GM04503 (cell line): ENCODE measurements at regions not wholly inside any gene's neighbourhood (a gene's known extent, or its start where the extent isn't known, plus 50 kb on each side); places are given as distances from the start of the nearest gene placed in this dataset.
"Not testable (repeated sequence)": the region's sequence is repeated elsewhere in the genome, so short reads cannot be mapped to it uniquely, and the experiment has no call there.

ENCODE experiments used
- DNase-seq: peaks from one replicate; pipeline ENCODE4 v3.0.0-alpha.2; 2012; ENCODE audit warnings: low read depth

DNA sequence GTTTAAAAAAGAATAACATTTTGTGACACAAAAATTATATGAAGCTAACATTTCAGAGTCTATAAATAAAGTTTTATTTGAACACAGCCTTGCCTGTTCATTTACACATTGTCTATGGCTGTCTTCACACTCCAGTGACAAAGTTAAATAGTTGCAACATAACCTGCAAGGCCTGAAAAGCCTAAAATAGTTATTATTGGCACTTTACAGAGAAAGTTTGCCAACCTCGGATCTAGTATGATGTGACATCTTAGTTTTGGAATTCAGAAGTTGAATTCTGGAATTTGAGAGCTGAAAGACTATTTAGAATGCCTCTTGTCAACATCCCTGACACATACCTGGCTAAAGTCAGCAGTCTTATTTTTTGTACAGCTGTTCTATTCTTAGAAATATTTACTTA, 68.3 kb downstream of the DYRK2 start:
- peak; percentile 74 for DNase-seq

DNA sequence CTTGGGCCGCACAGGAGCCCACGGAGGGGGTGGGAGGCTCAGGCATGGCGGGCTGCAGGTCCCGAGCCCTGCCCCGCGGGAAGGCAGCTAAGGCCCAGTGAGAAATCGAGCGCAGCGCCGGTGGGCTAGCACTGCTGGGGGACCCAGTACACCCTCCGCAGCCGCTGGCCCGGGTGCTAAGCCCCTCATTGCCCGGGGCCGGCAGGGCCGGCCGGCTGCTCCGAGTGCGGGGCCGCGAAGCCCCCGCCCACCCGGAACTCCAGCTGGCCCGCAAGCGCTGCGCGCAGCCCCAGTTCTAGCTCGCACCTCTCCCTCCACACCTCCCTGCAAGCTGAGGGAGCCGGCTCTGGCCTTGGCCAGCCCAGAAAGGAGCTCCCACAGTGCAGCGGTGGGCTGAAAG, 70.8 kb downstream of the DYRK2 start:
- not testable (repeated sequence) for DNase-seq

DNA sequence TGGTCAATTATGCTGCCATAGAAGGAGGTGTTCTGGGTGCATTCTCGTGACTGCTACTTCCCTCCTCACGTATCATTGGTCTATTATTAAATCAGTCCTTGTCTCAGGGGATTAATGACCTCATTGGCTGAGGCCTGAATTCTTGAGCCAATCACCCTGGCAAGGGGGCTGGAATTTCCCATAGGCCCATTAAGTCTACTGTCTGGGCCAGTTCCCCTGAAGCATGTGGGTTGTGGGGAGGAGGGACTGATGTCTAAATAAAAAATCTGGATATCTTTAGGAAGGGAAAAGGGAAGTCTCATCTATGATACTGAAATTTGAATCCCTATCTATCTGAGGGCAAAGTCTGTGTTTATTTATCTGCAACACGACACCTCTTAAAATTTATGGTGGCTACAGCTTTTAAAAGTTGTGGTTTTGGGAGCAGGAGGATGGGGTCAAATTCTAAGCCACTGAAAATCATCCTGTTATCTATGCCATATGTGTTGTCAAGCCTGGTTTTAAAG, 71.9 kb downstream of the DYRK2 start:
- DNase-seq: peak; percentile 63

DNA sequence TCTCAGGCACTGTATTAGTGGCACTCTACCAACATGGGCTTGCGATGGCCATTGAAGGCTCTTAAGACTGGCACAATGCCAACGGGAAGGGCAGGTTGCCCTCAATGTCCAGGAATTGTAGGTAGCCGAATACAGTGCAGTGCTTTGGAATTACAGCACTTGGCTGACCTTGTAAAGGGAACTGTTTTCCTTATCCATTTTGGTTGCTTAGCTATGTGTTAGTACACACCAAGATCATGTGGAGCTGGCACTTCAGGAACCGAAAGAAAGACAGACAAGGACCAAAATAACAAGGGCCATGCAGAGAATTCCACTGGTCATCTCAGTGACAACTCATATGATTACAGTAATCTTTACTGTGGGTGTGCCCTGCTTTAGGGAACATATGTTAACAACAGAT, 72.7 kb downstream of the DYRK2 start:
- no peak for DNase-seq

DNA sequence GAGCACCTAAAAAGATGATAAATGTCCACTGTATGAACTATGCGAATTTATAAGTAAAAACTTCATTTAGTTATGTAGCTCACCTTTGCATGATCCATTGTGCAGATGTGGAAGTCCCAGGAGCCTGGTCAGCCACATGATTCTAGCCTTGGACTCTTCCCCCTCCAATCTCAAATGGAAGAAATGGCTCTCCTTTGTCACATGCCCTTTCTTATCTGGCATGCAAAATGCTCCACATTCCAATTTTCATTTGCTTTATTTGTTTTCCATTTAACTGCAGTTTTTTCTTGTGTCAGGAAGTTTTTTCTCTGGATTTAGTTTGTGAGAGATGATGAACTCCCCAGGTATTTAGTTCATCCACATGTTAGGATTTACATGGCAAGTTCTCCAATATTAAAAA, 73.8 kb downstream of the DYRK2 start:
- DNase-seq: no peak

DNA sequence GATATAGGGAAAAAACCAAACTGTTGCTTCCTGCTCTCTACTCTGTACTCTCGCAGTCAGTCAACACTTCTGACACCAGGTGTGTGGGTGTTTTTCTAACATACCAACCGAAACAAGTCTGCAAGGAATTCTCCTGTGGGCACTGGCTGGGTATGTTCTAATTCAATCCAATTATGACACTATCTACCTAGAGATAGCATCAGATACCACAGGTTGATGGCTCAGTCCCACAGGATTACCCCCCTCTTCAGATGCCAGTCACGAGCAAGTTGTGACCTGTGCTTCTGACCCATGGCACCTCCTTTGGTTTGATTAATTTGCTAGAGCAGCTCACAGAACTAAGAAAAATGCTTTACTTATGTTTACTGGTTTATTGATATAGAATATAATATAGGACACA, 78.3 kb downstream of the DYRK2 start:
- DNase-seq: no peak

DNA sequence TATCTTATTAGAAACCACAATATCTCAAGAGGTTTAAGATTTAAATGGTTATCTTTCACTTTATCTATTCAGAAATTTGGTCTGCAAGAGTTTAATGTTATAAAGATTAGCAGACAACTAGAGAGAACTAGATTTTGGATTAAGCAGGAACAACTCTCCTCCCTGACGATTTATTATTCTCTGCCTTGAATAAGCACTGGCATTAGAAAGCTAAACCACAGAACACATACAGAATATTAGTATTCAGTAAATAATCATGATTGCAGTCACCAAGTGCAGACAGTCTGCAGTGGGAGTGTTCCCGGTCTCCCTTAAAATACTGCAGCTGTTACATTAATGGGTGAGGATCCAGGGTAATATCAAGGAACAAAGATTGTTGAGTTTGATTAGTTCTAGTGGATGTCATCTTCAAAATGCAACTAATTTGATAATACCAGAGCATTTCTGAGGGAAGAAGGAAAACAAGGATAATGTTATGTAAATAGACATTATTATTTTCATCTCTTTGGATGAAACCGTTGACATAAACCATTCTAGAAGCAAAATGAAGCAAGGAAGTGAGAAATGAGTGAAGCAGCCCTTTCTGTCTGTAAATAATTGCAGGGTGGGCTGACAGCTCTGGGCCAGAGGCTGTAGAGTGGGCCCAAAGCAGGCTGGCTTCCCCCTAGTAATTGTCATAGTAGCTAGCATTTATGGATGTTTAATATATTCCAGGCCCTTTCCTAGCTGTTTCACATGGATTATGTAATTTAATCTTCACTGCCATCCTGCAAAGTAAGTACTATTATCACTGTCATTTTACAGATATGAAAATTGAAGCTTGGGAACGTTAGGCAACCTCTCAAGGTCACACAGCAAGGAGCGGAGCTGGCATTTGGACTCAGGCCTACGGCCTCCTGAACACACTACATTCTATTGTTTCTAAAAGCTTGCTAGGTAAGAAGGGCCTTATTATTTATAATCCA, 79.4 kb downstream of the DYRK2 start:
- DNase-seq: no peak

DNA sequence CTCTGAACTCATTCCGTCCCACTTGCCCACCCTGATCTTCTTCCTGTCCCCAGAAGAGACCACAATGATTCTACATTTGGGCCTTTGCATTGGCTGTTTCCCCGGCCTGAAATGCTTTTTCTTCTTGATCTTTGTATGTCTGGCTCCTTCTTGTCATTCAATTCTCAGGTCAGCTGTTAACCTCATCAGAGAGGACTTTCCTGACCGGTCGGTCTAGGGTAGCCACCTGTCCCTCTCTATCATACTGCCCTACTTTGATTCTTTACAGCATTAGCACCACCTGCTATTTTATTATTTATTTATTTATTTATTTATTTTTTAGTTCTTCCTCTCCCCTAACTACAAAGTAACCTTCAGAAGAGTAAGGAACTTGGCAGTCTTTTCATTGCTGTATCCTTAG, 84.3 kb downstream of the DYRK2 start:
- no peak for DNase-seq

DNA sequence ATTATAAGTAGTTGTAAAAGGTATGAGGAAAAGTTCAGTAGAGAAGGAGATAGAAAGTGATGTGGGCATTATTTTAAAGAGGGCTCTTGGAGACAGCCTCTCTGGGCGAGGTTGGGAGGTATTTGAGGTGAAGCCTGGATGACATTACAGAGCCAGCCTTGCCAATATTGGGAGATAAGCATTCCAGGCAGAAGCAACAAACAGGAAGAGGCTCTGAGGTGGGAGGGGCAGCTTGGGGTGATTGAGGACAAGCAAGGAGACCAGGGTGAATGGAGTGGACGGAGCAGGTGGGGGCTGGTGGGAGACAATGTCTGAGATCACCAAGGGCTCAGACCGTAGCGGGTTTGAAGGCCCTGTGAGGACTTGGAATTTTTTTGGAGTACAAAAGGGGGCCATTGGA, 87.3 kb downstream of the DYRK2 start:
- DNase-seq: no peak

DNA sequence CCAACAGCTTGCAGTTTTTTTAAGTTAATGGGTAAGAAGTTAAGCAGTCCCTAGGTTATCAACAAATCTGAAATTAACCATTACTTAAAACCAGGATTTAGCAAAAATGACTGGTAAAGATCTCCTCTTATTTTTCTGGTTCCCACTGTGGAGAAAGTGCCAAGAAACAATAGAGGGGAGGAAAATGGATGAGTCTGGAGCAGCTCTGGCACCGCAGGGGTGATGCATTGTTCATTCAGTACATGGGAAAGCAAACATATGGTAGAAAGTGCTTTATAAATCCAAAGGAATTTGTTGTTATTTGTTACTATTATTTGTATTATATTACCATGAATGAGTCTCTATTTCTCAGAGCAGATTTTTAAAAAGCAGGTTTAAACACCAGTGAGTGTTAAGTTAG, 92.2 kb downstream of the DYRK2 start:
- no peak for DNase-seq

DNA sequence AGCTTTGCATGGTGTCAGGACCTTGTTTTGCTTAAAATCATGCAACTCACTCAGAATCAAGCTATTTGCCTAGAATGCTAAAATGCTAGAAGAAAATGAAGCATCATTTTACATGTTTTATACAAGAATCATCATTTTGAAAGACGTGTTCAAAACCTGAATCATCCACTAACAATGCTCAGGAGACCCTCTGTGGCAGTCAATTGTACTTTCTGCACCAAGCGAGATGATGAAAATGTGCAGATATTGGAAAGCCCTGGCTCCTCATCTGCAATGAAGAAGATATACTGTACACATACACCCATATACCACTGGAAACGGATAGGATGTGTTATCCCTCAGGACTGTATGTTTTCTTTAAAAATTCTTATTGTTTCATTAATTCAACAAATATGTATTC, 92.7 kb downstream of the DYRK2 start:
- DNase-seq: no peak

DNA sequence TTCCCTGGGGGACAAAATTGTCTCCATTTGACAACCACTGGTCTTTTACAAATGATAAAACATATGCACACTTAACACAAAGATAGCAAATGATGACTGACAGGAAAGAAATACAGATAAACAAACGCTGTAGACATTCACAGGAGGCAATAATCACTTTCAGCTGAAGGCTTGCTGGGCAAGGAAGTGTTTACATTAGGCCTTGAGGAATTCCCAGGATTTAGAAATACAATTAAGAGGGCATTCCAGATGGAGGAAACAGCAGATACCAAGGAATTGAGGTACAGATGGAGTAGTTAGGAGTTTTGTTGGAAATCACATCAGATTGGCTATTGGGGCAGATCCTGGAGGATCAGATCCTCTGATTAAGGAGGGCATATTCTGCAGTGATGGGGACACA, 93.9 kb downstream of the DYRK2 start:
- no peak for DNase-seq

DNA sequence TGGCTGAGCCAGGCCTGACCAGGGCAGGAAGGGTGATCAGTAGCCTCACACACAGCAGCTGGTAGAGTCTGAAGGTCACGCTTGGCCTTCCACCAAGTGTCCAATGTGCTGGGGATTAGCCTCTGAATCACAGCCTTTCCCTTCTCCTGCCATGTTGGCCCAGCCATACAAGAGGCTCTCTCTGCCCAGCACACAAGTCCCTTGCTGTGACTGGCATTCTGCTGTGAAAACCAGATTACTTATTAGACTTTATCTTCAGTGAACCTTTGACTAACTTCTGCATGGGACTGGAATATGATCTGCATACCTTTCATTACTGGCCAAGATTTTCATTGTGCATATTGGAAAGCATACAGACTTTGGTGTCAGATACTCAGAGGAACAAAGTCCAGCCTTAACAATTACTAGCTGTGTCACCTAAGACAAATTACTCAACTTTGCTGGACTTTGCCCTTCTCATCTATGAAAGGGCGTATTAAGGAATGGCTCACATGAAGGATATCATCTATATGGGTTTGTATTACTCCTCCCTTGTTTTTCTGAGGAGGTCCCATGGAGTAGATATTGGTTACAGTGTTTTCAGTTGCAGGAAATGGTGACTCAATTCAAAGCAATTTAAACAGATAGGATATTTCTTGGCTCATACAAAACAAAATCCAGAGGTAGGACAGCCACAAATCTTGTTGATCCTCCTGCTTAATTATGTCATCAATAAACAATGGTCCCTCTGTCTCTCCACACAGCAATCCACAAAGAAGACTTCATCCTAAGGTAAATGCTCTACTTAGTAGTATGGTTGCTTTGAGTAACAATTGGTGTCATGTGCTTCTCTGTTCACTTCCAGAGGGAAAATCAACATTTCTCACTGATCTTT, 99.6 kb downstream of the DYRK2 start:
- DNase-seq: peak; percentile 50

DNA sequence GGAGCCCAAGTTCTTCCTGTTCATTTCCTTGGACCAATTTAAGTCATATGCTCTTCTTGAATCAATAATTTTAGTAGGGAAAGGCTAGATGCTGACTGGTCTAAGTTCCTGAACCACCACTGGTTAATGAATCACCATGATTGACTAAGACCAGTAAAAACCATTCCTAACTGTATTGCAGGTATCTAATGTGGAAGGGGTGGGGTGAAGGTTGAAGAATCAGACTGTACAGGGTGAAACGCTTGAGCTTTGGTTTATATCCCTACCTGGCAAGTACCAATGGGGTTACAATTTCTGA, 100.1 kb downstream of the DYRK2 start:
- DNase-seq: no peak

DNA sequence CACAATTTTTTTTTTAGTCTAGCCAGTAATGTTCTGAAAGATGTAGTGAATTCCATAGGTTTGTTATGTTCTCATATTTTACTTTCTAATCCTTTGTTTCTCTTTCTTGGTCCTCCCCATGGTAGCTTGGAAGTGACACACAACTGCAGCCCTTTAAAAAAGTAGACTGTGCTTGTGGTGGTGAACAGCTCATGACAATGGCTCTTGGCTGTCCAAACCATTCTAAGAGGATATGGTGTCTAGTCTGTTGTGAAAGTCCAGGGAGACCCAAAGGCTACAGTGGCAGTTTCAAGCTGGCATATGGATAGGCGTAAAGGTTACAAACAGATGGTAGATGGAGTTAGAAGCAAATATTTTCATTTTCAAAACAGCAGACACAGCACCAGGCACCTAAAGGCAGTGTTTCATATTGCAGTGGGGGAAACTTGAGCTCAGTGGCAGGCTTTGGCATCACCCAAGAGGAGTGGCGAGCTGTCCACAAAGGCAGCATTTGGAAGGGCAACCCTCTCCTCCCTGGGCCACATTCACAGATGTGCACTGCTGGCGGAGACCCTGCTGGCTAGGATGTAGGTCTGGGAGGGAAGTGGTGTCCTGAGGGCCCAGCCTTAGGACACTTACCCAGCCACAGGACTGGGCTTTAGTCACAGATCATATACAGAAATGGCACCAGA, 102.1 kb downstream of the DYRK2 start:
- no peak for DNase-seq

DNA sequence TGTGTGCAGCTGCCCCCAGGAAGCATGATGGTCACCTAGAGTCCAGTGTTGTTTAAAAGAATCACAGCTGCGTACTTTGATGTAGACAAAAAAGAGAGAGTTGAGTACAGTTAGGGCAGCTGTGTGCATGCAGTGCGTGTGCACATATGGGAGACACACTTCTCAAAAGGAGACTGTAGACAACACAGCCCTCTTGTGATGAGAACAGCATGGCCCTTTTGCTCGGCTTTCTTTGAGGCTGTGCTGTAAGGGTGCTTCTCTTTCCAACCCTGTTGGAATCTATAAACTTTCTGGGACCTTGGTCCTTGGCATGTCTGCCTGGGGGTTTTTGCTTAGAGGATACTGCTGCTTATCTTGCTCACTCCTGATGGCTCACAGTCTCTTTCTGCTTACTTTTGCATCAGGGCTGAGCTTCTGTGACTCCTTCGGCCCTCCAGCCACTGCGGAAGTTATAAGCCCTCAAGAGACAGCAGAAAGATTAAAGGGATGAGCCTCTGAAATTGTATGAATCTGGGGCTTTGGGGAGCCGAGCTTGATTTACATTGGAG, 102.9 kb downstream of the DYRK2 start:
- DNase-seq: no peak

DNA sequence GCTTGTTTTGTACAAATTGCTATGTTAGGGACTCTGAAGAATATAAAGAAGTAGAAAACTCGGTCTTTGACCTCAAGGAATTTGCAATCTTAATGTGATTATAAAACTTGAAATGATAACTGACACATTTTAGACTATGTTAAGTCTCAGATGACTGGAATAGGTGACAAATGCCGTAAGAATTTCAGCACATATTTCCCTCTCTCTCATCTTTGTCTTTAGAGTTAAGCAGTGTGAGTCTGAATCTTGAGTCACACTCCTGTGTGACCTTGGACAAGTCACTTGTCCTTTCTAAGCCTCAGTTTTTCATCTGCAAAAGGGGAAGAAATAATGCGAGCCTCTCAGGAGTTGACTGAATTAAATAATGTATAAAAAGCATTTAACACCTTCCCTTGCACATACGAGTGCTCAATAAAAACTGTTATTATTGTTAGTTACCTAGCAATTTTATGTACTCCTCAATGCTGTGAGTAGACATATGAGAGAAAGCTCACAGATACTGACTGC, 103.7 kb downstream of the DYRK2 start:
- no peak for DNase-seq

DNA sequence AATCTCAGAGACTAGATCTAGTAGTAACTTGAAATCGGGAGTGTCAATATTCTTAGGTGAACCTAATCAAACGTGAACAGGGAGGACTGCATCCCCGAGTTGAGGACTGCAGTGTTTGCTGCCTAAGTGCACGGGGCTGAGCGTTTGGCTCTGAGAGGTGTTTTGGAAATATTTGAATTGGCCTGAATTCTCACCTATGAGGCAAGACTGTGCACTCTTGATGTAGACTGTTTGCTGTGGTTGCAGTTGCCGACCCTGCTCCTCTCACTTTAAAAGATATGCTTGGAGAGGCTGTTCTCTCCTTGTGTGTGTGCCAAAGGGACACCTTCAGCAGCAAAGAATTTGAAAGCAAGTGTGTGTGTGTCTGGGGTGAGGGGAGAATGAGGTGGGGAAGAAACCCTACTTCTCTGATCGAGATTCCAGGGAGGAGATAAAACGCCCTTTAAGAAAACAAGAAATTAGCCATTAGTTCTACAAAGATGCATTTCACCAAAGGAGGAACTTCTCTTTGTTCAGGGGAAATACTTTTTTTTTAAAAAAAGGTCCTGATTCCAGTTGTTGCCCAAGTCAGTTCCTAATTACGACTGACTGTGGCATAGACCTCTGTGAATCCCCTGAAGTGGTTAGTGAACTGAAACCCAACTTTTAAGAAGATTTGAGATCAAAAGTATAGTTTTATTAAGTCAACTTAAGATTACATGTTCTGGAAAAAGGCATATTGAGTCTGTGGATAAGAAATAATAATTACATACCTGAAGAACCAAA, 106.6 kb downstream of the DYRK2 start:
- no peak for DNase-seq

DNA sequence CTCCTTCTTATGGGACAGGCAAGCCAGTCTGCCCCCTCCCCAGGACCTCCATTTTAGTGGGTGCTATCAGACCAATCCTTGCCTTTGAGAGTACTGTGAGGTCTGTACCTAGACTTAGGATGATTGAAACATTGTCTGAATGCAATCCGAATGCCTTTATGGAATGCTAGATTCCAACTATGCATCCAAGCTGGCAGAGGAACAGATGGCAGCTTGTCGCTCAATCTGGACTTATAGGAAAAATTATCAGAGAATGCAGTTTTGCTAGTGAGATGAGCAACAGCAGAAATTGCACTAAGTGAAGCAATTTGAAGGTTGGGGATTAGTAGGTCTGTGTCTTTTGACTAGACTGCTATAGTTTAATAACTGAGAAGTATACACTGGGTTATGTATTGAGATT, 109.1 kb downstream of the DYRK2 start:
- no peak for DNase-seq

DNA sequence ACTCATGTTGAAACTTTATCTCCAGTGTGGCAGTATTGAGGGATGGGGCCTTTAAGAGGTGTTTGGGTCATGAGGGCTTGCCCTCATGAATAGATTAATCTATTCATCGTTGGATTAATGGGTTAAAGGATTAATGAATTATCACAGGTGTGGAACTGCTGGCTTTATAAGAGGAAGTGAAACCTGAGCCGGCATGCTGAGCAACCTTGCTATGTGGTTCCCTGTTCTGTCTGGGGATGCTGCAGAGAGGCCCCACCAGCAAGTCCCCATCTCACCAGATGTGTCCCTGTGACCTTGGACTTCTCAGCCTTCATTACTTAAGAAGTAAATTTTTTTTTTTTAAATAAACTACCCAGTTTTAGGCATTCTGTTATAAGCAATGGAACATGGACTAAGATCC, 109.6 kb downstream of the DYRK2 start:
- no peak for DNase-seq

DNA sequence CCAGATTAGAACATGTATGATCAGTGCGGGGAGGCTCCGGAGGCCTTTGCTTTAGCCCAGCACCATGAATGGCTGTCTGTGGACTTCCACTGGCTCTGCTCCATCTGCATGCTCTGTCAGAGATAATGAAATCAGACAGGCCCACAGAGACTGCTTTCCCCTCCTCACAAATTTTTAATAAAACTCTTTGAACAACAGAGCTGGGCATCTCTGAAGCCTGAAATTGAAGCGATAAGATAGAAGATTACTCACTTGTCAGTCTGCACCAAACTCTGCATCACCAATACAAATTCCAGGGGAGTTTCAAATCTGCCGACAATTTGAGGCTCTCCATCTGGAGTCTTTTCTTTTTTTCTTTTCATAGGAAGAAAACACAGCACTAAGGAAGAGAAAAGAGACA, 110.0 kb downstream of the DYRK2 start:
- no peak for DNase-seq
